ENCODE measurements at regions not wholly inside any gene's neighbourhood (a gene's known extent, or its start where the extent isn't known, plus 50 kb on each side); places are given as distances from the start of the nearest gene placed in this dataset.

DNA sequence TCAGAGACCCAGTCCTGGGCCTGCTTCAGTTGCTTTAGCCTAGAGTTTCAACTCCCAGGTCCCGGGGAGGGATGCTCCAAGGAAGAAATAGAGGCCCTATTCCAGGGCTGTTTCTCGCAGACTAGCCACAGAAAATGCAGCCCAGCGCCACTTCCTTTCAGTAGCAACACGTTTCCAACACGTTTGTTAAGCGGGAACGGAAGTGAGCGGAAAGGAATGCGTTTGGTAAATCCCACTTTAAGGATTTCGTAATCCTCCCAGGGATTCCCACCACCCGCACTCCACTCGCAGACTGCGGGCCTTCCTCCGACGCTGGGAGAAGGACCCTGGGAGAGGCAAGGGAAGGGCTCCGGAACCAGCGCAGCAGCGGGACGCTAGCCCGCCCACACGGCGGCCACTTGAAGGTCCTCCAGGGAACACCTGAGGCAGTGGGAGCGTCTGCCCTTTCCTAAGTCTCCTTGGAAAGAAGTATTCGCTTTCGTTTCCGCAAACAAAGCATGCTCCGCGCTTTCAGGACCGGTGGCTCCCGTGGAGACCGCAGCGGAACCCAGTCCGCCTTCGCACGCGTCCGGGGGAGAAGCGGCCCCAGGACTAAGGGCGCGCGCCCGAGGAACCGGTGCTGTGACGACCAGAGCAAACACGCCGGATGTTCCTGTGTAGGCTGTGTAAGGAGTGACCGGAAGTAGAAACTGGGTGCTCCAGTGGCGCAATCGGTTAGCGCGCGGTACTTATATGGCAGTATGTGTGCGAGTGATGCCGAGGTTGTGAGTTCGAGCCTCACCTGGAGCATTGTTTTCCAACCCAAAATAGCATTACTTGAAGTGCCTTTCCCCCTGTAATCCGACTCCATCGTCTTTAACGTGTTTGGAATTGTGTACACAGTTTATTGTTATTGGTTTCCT is 227.6 kb upstream of the PRSS16 start:
- TF ChIP-seq, protein P1, sequence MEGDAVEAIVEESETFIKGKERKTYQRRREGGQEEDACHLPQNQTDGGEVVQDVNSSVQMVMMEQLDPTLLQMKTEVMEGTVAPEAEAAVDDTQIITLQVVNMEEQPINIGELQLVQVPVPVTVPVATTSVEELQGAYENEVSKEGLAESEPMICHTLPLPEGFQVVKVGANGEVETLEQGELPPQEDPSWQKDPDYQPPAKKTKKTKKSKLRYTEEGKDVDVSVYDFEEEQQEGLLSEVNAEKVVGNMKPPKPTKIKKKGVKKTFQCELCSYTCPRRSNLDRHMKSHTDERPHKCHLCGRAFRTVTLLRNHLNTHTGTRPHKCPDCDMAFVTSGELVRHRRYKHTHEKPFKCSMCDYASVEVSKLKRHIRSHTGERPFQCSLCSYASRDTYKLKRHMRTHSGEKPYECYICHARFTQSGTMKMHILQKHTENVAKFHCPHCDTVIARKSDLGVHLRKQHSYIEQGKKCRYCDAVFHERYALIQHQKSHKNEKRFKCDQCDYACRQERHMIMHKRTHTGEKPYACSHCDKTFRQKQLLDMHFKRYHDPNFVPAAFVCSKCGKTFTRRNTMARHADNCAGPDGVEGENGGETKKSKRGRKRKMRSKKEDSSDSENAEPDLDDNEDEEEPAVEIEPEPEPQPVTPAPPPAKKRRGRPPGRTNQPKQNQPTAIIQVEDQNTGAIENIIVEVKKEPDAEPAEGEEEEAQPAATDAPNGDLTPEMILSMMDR (IDR thresholded peaks at IDR 0.05; ENCODE audit: insufficient read depth, low read length, poor library complexity, severe bottlenecking) = no peak
- TF ChIP-seq EZH2phosphoT487 (conservative IDR thresholded peaks at IDR 0.05; ENCODE audit: low read length) = no peak
